ENCODE measurements at regions not wholly inside any gene's neighbourhood (a gene's known extent, or its start where the extent isn't known, plus 50 kb on each side); places are given as distances from the start of the nearest gene placed in this dataset.

- TF ChIP-seq, protein P1, sequence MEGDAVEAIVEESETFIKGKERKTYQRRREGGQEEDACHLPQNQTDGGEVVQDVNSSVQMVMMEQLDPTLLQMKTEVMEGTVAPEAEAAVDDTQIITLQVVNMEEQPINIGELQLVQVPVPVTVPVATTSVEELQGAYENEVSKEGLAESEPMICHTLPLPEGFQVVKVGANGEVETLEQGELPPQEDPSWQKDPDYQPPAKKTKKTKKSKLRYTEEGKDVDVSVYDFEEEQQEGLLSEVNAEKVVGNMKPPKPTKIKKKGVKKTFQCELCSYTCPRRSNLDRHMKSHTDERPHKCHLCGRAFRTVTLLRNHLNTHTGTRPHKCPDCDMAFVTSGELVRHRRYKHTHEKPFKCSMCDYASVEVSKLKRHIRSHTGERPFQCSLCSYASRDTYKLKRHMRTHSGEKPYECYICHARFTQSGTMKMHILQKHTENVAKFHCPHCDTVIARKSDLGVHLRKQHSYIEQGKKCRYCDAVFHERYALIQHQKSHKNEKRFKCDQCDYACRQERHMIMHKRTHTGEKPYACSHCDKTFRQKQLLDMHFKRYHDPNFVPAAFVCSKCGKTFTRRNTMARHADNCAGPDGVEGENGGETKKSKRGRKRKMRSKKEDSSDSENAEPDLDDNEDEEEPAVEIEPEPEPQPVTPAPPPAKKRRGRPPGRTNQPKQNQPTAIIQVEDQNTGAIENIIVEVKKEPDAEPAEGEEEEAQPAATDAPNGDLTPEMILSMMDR (IDR thresholded peaks at IDR 0.05) = no peak
- no peak for TF ChIP-seq POLR2AphosphoS5 (IDR thresholded peaks at IDR 0.05)
Measured at GRCh38 chr16:55076053-55076452, 145.4 kb downstream of the IRX5 start.

Measured in sigmoid colon (tissue), 4 donors.